ENCODE measurements at regions not wholly inside any gene's neighbourhood (a gene's known extent, or its start where the extent isn't known, plus 50 kb on each side); places are given as distances from the start of the nearest gene placed in this dataset.

DNA sequence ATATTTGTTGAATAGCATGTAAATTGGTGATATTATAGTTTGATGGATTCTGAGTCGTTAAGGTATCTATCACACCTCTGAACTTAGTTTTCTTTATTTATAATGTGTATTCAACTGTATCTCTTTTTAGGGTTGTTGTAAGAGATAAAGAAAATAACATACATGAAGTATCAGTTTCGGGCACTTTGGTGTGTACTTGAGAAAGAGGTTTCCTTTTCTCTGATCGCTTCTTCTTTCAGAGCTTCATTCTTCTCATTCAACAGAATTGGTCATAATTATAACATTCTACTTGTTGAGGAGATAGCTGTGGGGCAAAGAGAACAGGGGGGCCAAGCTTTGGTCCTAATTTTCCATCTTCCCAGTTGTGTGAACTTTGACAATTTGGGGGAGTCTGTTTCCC, 508.0 kb downstream of the PLPP3 start:
- TF ChIP-seq, protein P1, sequence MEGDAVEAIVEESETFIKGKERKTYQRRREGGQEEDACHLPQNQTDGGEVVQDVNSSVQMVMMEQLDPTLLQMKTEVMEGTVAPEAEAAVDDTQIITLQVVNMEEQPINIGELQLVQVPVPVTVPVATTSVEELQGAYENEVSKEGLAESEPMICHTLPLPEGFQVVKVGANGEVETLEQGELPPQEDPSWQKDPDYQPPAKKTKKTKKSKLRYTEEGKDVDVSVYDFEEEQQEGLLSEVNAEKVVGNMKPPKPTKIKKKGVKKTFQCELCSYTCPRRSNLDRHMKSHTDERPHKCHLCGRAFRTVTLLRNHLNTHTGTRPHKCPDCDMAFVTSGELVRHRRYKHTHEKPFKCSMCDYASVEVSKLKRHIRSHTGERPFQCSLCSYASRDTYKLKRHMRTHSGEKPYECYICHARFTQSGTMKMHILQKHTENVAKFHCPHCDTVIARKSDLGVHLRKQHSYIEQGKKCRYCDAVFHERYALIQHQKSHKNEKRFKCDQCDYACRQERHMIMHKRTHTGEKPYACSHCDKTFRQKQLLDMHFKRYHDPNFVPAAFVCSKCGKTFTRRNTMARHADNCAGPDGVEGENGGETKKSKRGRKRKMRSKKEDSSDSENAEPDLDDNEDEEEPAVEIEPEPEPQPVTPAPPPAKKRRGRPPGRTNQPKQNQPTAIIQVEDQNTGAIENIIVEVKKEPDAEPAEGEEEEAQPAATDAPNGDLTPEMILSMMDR (IDR thresholded peaks at IDR 0.05), result no peak
- no peak for TF ChIP-seq EZH2 (IDR thresholded peaks at IDR 0.05)
- no peak for TF ChIP-seq EZH2phosphoT487 (IDR thresholded peaks at IDR 0.05)

Measured in neural progenitor cell (in vitro differentiated cells).